ENCODE measurements at regions not wholly inside any gene's neighbourhood (a gene's known extent, or its start where the extent isn't known, plus 50 kb on each side); places are given as distances from the start of the nearest gene placed in this dataset.

- DNase-seq: no peak
Measured at GRCh38 chr2:145136702-145137101, 616.8 kb upstream of the ZEB2 start.

DNA sequence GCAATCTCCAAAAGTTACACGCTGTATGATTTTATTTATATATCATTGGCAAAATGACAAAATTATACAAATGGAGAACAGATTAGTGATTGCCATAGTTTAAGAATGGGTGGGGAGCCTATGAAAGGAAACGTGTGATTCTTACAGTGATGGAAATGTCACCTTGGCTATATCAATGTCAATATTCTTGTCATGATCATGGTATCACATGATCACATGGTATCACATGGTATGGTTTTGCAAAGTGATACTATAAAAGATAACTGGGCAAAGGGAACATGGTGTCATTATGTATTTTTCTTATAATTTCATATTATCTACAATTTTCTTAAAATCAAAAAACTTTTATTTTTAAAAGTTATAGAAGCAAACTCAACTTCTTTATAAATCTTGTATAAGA lies 606.2 kb upstream of the ZEB2 start:
- no peak for DNase-seq

DNA sequence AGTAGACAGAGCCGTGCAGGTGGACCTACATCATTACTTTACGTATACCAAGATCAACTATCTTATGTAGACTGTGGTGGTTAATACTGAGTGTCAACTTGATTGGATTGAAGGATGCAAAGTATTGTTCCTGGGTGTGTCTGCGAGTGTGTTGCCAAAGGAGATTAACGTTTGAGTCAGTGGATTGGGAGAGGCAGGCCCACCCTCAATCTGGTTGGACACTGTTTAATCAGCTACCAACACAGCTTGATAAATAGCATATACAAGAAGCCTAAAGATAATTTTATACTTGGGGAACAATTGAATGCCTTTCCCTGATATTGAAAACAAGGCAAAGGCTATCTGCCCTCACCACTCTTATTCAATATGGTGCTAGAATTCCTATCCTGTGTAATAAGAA lies 604.2 kb upstream of the ZEB2 start:
- DNase-seq: no peak

GRCh38 chr2:145123606-145124005 lies 603.7 kb upstream of the ZEB2 start:
- no peak for DNase-seq

DNA sequence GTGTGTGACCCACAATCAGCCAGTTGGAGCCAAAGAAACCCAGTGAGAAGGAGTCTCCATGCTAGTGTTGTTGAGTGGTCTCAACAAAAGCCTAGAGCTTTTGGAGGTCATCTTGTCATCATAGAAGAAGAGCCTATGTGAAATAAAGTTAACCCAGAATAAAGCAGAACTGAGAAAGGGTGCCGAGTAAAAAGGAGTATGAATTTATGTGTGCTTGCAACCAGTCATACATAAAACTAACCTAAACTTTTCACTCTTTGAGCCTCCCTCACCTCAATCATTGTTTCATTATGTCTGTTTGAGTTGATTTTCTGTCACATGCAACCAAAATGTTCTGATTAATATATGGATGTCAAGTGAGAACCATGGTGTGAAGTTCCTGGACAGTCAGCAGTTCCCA lies 599.3 kb upstream of the ZEB2 start:
- DNase-seq: no peak

GRCh38 chr2:145116834-145117725 lies 597.2 kb upstream of the ZEB2 start:
- DNase-seq: no peak

- no peak for DNase-seq
Measured at GRCh38 chr2:145116056-145116455, 596.1 kb upstream of the ZEB2 start.

- no peak for DNase-seq
Measured at GRCh38 chr2:145114726-145115125, 594.8 kb upstream of the ZEB2 start.

- DNase-seq: no peak
Measured at GRCh38 chr2:145112467-145112866, 592.5 kb upstream of the ZEB2 start.

DNA sequence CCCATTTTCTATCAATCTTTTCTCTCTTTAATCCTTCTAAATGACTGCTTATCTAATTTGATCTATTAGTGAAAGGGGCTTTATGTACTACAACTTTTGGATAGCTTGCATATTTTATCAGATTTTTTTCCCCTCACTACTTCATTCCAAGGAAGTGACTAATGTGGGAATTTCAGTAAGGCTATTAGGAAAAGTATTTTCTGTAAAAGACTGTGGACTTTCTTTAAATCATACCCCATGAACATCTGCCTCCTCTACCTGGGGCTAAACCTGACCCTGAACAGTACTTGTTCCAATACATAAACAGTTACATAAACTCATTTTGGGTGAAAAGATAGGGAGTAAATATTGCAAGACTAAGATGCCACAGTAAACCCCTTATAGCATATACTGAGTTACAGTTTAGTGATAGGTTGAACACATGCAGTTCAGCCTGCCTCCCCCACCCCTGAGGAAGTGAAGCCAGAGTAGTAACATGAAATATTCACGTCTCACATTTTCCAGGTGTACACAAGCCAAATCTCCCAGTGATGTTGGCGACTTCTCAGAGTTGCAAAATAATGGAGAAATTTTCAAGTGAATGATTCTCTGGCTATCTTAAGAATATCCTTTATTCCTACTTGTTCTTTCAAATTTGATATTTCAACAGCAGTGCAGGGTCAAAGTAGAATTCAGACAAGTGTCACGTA lies 590.9 kb upstream of the ZEB2 start:
- DNase-seq: no peak

DNA sequence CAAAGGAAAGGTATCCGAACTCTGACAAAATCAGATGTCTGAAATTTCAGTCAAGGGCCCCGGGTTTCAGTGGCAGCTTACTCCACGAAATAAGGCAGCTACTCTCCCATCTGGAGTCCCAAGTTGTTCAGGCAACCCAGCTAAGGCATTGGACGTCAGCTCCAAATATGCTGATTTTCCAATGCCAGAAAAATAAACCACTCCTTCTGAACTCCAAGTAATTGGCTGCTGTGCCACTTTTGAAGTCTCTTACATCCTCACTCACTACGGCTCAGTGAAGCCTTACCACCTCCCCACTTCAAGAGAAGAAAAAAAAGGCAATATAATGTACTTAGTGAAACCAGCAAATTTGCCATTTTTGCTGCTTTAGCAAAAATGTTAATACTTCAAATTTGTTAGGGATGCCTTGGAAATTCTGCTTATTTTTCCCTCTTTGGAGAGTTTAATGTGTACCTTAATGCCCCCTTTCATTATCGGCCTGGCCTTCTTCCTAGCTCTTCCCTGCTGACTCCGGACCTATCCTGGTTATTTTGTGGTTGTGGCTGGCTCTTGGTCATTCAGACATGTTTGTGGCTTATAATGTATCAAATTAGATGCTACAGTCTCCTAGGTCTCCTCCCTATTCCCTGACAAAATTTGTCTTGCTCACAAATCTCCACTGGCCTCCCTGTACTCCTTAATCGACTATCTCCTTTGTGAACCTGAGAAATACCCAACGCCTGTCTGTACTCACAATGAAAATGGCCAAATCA lies 589.2 kb upstream of the ZEB2 start:
- no peak for DNase-seq

- no peak for DNase-seq
Measured at GRCh38 chr2:145108361-145108778, 588.5 kb upstream of the ZEB2 start.

DNA sequence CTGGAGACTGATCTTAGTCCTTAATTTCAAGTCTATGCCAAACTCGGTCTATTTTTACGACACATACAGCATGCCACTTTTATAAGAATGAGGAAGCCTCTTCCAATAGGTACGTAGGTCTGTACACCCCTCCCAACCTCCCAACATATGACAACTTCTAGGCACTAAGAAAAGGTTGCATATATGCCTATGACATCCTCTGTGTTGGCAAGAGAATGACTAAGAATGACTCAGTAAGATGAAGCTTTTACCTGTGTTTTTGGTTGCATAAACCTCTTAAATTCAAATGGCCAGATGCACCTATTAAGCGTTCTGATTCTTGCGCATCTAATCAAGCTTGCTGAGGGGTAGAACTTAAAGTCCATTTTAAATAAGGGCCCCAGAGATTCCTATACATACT lies 586.4 kb upstream of the ZEB2 start:
- DNase-seq: no peak

GRCh38 chr2:145102706-145103105 lies 582.8 kb upstream of the ZEB2 start:
- DNase-seq: no peak

GRCh38 chr2:145100301-145100700 lies 580.4 kb upstream of the ZEB2 start:
- no peak for DNase-seq

DNA sequence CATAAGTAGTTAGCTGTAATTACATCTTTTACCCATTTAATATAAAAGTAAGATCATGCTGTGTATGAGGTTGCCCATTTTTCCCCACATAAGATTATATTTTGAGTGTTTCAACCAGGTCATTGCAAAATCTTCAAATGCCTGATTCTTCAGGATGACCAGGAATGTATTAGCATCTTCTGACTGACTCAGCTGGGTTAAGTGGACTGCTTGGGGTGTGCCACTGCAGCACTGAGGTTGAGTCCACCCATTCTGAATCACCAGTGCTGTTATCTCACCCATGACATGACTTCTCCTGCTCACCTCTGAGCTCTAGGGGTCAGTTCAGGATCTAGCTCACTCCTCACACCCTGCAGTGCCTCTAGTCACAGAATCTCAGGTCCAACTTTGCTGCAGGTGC lies 576.7 kb upstream of the ZEB2 start:
- no peak for DNase-seq

GRCh38 chr2:145095641-145096435 lies 575.9 kb upstream of the ZEB2 start:
- no peak for DNase-seq

GRCh38 chr2:145094370-145094769 lies 574.5 kb upstream of the ZEB2 start:
- no peak for DNase-seq

- no peak for DNase-seq
Measured at GRCh38 chr2:145091967-145092366, 572.0 kb upstream of the ZEB2 start.

DNA sequence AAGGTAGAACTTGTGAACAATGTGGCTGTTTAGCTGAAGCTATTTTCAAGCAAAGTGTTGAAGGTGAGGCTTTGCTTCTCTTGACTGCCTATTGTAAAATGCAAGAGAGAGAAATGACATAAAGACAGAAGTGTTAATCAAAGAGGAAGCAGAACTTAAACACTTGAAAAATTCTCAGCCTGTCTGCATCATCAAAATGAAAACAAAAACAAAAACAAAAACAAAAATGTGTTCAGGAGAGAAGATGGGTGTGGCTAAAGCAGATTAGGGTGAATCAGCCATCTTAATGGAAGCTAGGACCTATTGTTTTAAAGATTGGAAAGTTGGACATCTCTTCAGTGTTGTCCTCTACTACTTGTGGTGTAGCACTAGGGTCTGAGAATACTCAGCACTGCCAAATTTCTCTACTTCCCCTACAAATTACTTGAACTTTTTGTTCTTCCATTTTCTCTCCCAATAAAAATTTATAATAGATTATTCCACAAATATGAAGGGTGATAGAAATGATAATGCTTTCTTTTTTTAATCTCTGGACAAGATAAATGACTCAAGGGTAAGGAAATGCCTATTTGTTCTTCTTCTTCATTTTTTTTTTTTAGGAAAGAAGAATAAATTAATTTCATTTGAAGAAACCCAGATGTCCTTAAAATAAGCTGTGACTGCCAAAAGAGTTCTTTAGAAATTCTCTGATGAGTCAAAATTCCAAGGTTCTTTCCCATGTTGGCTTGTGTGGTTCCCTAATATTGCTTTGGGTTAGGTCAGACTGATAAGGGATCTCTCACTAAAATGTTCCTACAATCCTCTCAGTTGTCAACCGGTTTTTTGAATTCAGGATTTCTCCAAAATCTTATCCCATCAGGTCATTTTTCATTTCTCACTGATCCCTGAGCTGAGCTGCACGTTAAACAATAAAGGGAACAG lies 571.2 kb upstream of the ZEB2 start:
- no peak for DNase-seq

DNA sequence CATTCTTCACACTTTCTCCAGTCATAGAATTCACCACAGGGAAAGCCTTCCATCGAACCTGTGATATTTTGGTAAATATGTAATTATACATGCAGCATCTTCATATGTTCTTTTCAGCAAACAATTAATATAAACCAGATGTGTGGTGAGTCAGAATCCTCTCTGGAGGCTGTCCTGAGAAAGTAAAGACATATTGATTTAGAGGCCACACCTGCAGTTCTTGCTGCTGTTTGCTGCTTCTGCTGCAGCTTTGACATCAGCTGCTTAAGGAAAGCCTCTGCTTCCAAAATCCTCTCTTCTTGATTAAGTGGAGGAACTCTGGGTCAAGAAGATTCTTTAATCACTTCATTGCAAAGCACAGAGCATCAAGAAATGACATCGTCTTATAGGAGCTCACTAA lies 568.8 kb upstream of the ZEB2 start:
- no peak for DNase-seq

- DNase-seq: no peak
Measured at GRCh38 chr2:145086910-145087309, 567.0 kb upstream of the ZEB2 start.
